ENCODE measurements at regions not wholly inside any gene's neighbourhood (a gene's known extent, or its start where the extent isn't known, plus 50 kb on each side); places are given as distances from the start of the nearest gene placed in this dataset.

- intact Hi-C loops (cut with DNase I, micrococcal nuclease) = no loop called here
- ChIA-PET CTCF (no interaction called here), POLR2A (interaction anchor here (0.6 kb wide), 1 partner anchor 173 kb away, joined by 3 read pairs; no protein-coding TSS in a partner anchor)
- H3K4me3 ChIP-seq (ENCODE audit: low read length) = no peak overlapping the region
- no peak overlapping the region for H3K27ac ChIP-seq (ENCODE audit: low read depth in 1 of 2, low read length in 2 of 2)
- no peaks in the 10 kb centered on the region for H3K27me3 Mint-ChIP-seq
- H3K27me3 ChIP-seq (ENCODE audit: control insufficient read depth in 1 of 2, insufficient read depth in 2 of 2, low read length in 2 of 2) = no peaks in the 10 kb centered on the region
- H3K4me1 Mint-ChIP-seq (ENCODE audit: low read depth) = peaks cover 19% of the 10 kb centered on the region
- no peak for ATAC-seq (ENCODE audit: poor library complexity)
- no peak for DNase-seq
- H3K27ac Mint-ChIP-seq = no peak overlapping the region
- H3K4me1 ChIP-seq (ENCODE audit: insufficient read depth, low read length) = peaks cover 4% of the 10 kb centered on the region
- H3K4me3 Mint-ChIP-seq = no peak overlapping the region
- no peaks in the 10 kb centered on the region for H3K36me3 Mint-ChIP-seq (ENCODE audit: low read depth)
- H3K36me3 ChIP-seq (ENCODE audit: insufficient read depth, low read length) = no peaks in the 10 kb centered on the region
- TF ChIP-seq CTCF (IDR thresholded peaks at IDR 0.05) = no peak
- peaks cover 2% of the 10 kb centered on the region for H3K9me3 Mint-ChIP-seq
- no peaks in the 10 kb centered on the region for H3K9me3 ChIP-seq (ENCODE audit: control insufficient read depth in 1 of 2, insufficient read depth in 1 of 2, low read length in 2 of 2)
These were observed 294.6 kb downstream of the TTLL7 start for GRCh38 chr1:83704350-83704749.

GRCh38 chr1:83702356-83702755 lies 296.6 kb downstream of the TTLL7 start:
- no peak overlapping the region for H3K27ac Mint-ChIP-seq
- no peaks in the 10 kb centered on the region for H3K27me3 Mint-ChIP-seq

GRCh38 chr1:83701355-83701754 lies 297.6 kb downstream of the TTLL7 start:
- CTCF ChIA-PET = no interaction called here
- DNase-seq = peak in 1 of 14 experiments; percentile 13
- H3K27ac Mint-ChIP-seq = no peak overlapping the region

More at GRCh38 chr1:83702356-83702755, 296.6 kb downstream of the TTLL7 start:
- Histone ChIP-seq H3K9me3 (ENCODE audit: control insufficient read depth in 1 of 2, insufficient read depth in 1 of 2, low read length in 2 of 2) (no peaks in the 10 kb centered on the region), H3K4me3 (ENCODE audit: low read length) (no peak overlapping the region), H3K27ac (ENCODE audit: low read depth in 1 of 2, low read length in 2 of 2) (no peak overlapping the region), H3K4me1 (ENCODE audit: insufficient read depth, low read length) (peaks cover 4% of the 10 kb centered on the region), H3K36me3 (ENCODE audit: insufficient read depth, low read length) (no peaks in the 10 kb centered on the region), H3K27me3 (ENCODE audit: control insufficient read depth in 1 of 2, insufficient read depth in 2 of 2, low read length in 2 of 2) (no peaks in the 10 kb centered on the region)
- no peak overlapping the region for H3K4me3 Mint-ChIP-seq
- no peak for TF ChIP-seq CTCF (IDR thresholded peaks at IDR 0.05)
- ChIA-PET CTCF (no interaction called here), POLR2A (no interaction called here)
- ATAC-seq (ENCODE audit: poor library complexity) (no peak), DNase-seq (no peak)
- intact Hi-C loops (cut with DNase I, micrococcal nuclease) = no loop called here
- H3K9me3 Mint-ChIP-seq = peaks cover 4% of the 10 kb centered on the region
- H3K36me3 Mint-ChIP-seq (ENCODE audit: low read depth) = no peaks in the 10 kb centered on the region
- peaks cover 19% of the 10 kb centered on the region for H3K4me1 Mint-ChIP-seq (ENCODE audit: low read depth)

More at GRCh38 chr1:83701355-83701754, 297.6 kb downstream of the TTLL7 start:
- no peaks in the 10 kb centered on the region for H3K36me3 ChIP-seq (ENCODE audit: insufficient read depth, low read length)
- POLR2A ChIA-PET = no interaction called here
- Mint-ChIP-seq H3K4me3 (peak overlapping the region; percentile 28), H3K36me3 (ENCODE audit: low read depth) (no peaks in the 10 kb centered on the region), H3K9me3 (peaks cover 4% of the 10 kb centered on the region), H3K4me1 (ENCODE audit: low read depth) (peaks cover 19% of the 10 kb centered on the region), H3K27me3 (no peaks in the 10 kb centered on the region)
- no peak overlapping the region for H3K4me3 ChIP-seq (ENCODE audit: low read length)
- H3K9me3 ChIP-seq (ENCODE audit: control insufficient read depth in 1 of 2, insufficient read depth in 1 of 2, low read length in 2 of 2) = no peaks in the 10 kb centered on the region
- no peak for ATAC-seq (ENCODE audit: poor library complexity)
- H3K4me1 ChIP-seq (ENCODE audit: insufficient read depth, low read length) = peaks cover 4% of the 10 kb centered on the region
- intact Hi-C loops (cut with DNase I, micrococcal nuclease) = no loop called here
- no peaks in the 10 kb centered on the region for H3K27me3 ChIP-seq (ENCODE audit: control insufficient read depth in 1 of 2, insufficient read depth in 2 of 2, low read length in 2 of 2)
- no peak overlapping the region for H3K27ac ChIP-seq (ENCODE audit: low read depth in 1 of 2, low read length in 2 of 2)
- TF ChIP-seq CTCF (IDR thresholded peaks at IDR 0.05) = no peak
